ENCODE measurements at regions not wholly inside any gene's neighbourhood (a gene's known extent, or its start where the extent isn't known, plus 50 kb on each side); places are given as distances from the start of the nearest gene placed in this dataset.

DNA sequence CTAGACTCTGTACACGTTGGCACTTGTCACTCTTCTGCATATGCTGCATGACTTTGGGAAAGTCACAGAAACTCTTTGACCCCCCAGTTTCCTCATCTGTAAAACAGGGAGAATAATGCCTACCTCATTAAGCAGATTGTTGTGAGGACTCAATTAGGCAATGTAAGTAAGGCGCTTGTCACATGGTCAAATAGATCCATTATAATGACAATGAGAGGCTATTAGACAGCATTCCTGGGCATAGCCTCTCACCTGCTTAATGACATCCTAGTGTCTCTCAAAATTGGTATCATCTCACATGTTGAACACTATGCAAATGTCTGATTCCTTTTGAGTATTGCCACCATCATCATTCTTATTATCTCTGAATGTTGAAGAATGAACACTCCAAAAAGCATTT is 172.6 kb upstream of the JADE1 start:
- TF ChIP-seq EZH2 (IDR thresholded peaks at IDR 0.05) (no peak), POLR2AphosphoS5 (IDR thresholded peaks at IDR 0.05; ENCODE audit: borderline replicate concordance, low read depth, low read length) (no peak), FOXP2 (optimal IDR thresholded peaks at IDR 0.05; ENCODE audit: control extremely low read depth, extremely low read length, insufficient read depth) (no peak)
